ENCODE measurements at regions not wholly inside any gene's neighbourhood (a gene's known extent, or its start where the extent isn't known, plus 50 kb on each side); places are given as distances from the start of the nearest gene placed in this dataset.
"Not testable (repeated sequence)": the region's sequence is repeated elsewhere in the genome, so short reads cannot be mapped to it uniquely, and the experiment has no call there.

DNA sequence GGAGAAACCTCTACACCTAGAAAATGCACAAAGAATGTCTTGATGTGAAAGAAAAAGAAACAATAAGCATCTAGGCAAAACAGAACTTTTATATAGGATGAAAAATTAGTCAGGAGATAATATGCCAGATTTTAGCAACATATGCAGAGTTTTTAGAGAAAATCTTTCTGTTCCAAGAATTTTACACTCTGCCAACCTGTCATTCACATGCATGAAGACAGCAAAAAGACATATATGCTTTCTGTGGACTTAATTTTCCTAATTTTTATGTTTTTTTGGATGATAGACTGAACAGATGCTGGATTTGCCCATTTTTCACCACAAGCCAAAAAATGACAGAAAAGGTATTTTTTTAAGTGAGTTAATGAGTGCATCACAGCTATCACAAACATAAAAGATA, 637.3 kb downstream of the TRIB2 start:
- H3K9me3 ChIP-seq (ENCODE audit: control insufficient read depth, insufficient read depth, low read length) = no peaks in the 10 kb centered on the region; the same call in 1 of the 2 replicates
- H3K9ac ChIP-seq (ENCODE audit: low read depth, low read length) = no peak overlapping the region
- H3K36me3 ChIP-seq (ENCODE audit: insufficient read depth, low read length) = no peaks in the 10 kb centered on the region
- H3K4me1 ChIP-seq (ENCODE audit: insufficient read depth, low read length) = no peaks in the 10 kb centered on the region

DNA sequence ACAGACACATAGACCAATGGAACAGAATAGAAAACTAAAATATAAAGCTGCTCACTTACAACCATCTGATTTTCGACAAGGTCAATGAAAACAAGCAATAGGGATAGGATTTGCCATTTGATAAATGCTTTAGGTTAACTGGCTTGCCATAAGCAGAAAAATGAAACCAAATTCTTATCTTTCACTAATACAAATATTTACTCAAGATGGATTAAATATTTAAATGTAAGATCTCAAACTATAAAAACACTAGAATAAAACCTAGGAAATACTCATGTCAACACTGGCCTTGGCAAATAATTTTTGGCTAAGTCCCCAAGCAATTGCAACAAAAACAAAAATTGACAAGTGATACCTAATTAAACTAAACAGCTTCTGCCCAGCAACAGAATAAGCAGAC, 665.2 kb downstream of the TRIB2 start:
- not testable (repeated sequence) for H3K36me3 ChIP-seq (ENCODE audit: insufficient read depth, low read length); H3K4me1 ChIP-seq (ENCODE audit: insufficient read depth, low read length); H3K9ac ChIP-seq (ENCODE audit: low read depth, low read length); H3K9me3 ChIP-seq (ENCODE audit: control insufficient read depth, insufficient read depth, low read length)

- H3K9ac ChIP-seq (ENCODE audit: low read depth, low read length); H3K9me3 ChIP-seq (ENCODE audit: control insufficient read depth, insufficient read depth, low read length); H3K4me1 ChIP-seq (ENCODE audit: insufficient read depth, low read length); H3K36me3 ChIP-seq (ENCODE audit: insufficient read depth, low read length): not testable (repeated sequence)
Measured at GRCh38 chr2:13389172-13389571, 672.4 kb downstream of the TRIB2 start.

GRCh38 chr2:13390676-13391075, 673.9 kb downstream of the TRIB2 start:
- H3K36me3 ChIP-seq (ENCODE audit: insufficient read depth, low read length) = no peaks in the 10 kb centered on the region
- H3K9me3 ChIP-seq (ENCODE audit: control insufficient read depth, insufficient read depth, low read length) = no peaks in the 10 kb centered on the region
- no peaks in the 10 kb centered on the region for H3K4me1 ChIP-seq (ENCODE audit: insufficient read depth, low read length)
- H3K9ac ChIP-seq (ENCODE audit: low read depth, low read length) = no peak overlapping the region

- Histone ChIP-seq H3K36me3 (ENCODE audit: insufficient read depth, low read length) (no peaks in the 10 kb centered on the region), H3K4me1 (ENCODE audit: insufficient read depth, low read length) (no peaks in the 10 kb centered on the region), H3K9ac (ENCODE audit: low read depth, low read length) (no peak overlapping the region), H3K9me3 (ENCODE audit: control insufficient read depth, insufficient read depth, low read length) (no peaks in the 10 kb centered on the region)
Measured at GRCh38 chr2:13401312-13401711, 684.6 kb downstream of the TRIB2 start.

- Histone ChIP-seq H3K4me1 (ENCODE audit: insufficient read depth, low read length) (no peaks in the 10 kb centered on the region), H3K36me3 (ENCODE audit: insufficient read depth, low read length) (no peaks in the 10 kb centered on the region)
Measured at GRCh38 chr2:13413989-13414388, 697.3 kb downstream of the TRIB2 start.

DNA sequence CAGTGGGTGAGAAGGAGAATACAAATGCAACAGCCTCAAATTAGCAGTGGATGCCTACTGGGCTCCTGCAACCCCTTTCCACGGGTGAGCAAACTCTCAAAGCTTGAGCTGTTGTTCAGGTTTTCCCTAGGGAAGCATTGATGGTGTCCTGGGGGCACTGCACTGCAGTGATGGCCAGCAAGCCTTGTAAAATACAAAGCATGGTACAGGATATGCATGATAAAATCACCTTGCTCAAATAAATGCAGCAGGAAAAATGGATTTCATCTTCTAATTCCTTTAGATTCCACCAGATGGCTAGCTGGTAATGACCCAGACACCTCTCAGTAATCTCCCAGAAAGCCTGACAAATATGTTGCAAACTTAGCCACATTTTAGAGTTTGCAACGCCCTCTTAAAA, 698.2 kb downstream of the TRIB2 start:
- H3K36me3 ChIP-seq (ENCODE audit: insufficient read depth, low read length) = no peaks in the 10 kb centered on the region
- no peak overlapping the region for H3K9ac ChIP-seq (ENCODE audit: low read depth, low read length)
- no peaks in the 10 kb centered on the region for H3K9me3 ChIP-seq (ENCODE audit: control insufficient read depth, insufficient read depth, low read length)
- no peaks in the 10 kb centered on the region for H3K4me1 ChIP-seq (ENCODE audit: insufficient read depth, low read length)

More at GRCh38 chr2:13413989-13414388, 697.3 kb downstream of the TRIB2 start:
- Histone ChIP-seq H3K9ac (ENCODE audit: low read depth, low read length) (no peak overlapping the region), H3K9me3 (ENCODE audit: control insufficient read depth, insufficient read depth, low read length) (no peaks in the 10 kb centered on the region)

GRCh38 chr2:13433954-13434353, 717.2 kb downstream of the TRIB2 start:
- H3K36me3 ChIP-seq (ENCODE audit: insufficient read depth, low read length) = no peaks in the 10 kb centered on the region
- H3K9me3 ChIP-seq (ENCODE audit: control insufficient read depth, insufficient read depth, low read length) = no peaks in the 10 kb centered on the region
- no peaks in the 10 kb centered on the region for H3K4me1 ChIP-seq (ENCODE audit: insufficient read depth, low read length)
- H3K9ac ChIP-seq (ENCODE audit: low read depth, low read length) = no peak overlapping the region

DNA sequence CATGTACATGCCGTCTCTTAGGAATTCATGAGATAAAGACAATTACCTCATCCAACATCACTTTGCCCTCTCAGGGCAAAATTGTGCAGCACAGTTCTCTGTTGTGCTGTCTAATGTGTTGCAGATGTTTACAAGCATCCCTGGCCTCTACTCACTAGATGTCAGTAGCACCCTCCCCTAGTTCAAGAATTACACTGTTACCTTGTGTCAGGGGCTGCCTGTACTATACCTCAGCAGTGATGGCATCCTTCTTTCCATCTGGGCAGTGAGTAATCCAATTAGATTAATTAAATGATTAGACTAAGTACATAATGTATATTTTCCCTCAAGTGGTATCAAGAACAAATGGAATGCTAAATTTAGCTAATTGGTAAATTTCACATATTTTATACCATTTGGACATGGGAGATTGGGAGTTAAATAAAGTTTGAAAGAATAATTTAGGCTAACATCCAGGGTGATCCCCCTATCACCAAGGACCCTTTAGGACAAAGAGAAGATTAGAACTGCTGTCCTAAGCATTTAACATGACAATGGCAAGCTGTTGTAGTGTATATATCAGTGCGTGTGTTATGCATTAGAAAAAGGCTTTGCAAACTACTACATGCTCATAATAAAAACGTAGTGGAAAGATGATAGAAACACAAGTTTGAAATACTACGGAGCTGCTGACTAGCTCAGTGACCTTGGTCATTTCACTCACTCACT, 727.0 kb downstream of the TRIB2 start:
- H3K9me3 ChIP-seq (ENCODE audit: control insufficient read depth, insufficient read depth, low read length); H3K36me3 ChIP-seq (ENCODE audit: insufficient read depth, low read length); H3K9ac ChIP-seq (ENCODE audit: low read depth, low read length); H3K4me1 ChIP-seq (ENCODE audit: insufficient read depth, low read length): not testable (repeated sequence)

DNA sequence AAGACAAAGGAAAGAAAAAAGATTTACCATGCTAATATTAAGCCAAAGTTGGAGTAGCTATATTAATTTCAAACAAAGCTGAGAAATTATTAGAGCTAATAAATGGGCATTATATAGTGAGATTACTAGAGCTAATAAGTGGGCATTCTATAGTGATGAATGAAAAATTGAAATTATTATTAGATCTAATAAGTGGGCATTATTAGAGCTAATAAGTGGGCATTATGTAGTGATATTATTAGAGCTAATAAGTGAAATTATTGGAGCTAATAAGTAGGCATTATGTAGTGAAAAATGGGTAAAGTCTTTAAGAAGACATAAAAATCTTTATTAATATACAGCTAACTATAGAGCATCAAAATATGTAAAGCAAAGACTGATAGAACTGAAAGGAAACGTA, 745.7 kb downstream of the TRIB2 start:
- H3K36me3 ChIP-seq (ENCODE audit: insufficient read depth, low read length) = no peaks in the 10 kb centered on the region
- H3K9me3 ChIP-seq (ENCODE audit: control insufficient read depth, insufficient read depth, low read length) = no peaks in the 10 kb centered on the region
- H3K4me1 ChIP-seq (ENCODE audit: insufficient read depth, low read length) = no peaks in the 10 kb centered on the region
- no peak overlapping the region for H3K9ac ChIP-seq (ENCODE audit: low read depth, low read length)

DNA sequence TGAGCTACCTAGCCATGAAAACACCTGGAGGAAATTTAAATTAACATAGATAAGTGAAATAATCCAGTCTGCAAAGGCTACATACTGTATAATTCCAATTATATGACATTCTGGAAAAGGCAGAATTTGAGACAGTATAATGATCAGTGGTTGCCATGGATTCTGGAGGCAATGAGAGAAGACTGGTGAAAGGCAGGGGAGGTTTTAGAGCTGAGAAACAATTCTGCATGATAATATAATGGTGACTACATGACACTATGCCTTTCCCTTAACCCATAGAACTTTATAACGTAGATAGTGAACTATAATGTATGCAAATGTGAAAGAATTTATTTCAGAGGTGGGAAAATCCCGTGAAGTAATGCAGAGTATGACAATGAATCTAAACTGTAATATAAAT, 749.3 kb downstream of the TRIB2 start:
- H3K36me3 ChIP-seq (ENCODE audit: insufficient read depth, low read length) = no peaks in the 10 kb centered on the region
- no peaks in the 10 kb centered on the region for H3K4me1 ChIP-seq (ENCODE audit: insufficient read depth, low read length)
- H3K9ac ChIP-seq (ENCODE audit: low read depth, low read length) = no peak overlapping the region
- H3K9me3 ChIP-seq (ENCODE audit: control insufficient read depth, insufficient read depth, low read length) = no peaks in the 10 kb centered on the region

DNA sequence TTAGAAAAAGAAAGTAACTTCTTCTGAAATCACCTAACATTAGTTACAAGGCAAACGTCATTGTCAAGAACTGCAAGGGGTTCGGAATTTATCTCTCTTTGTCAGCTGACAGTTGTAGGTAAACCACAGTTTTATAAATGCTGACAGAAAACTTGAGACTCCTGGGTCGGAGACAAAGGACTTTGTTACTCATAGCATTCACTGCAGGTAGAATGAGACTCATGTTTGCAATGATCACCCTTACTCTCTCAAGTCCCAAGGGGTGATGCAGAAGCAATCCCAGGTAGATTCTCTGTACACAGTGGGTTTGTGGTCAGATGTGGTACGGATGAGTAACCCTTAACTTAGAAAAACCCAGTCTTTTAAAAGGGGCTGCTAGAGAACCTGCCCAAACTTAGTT, 757.8 kb downstream of the TRIB2 start:
- H3K9me3 ChIP-seq (ENCODE audit: control insufficient read depth, insufficient read depth, low read length) = no peaks in the 10 kb centered on the region; the same call in 1 of the 2 replicates
- H3K9ac ChIP-seq (ENCODE audit: low read depth, low read length) = no peak overlapping the region

DNA sequence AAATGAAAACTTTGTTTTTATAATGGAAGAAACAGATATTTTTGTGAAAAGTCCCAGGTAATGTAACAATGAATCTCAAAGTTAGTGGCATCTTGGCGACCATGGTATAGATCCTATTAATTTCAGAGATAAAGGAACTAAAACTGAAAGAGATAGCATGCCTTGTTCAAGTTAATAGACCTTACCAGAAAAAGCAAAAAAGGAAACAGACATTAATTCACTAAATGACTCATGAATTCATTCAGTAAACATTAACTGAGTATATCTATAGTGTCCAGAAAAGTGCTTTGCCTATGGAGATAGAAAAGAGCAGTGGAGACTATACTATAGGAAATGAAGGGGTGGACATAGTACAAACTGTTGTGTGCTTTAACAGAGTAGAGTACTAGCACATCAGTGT, 763.3 kb downstream of the TRIB2 start:
- Histone ChIP-seq H3K9ac (ENCODE audit: low read depth, low read length) (no peak overlapping the region), H3K4me1 (ENCODE audit: insufficient read depth, low read length) (no peaks in the 10 kb centered on the region), H3K9me3 (ENCODE audit: control insufficient read depth, insufficient read depth, low read length) (no peaks in the 10 kb centered on the region; the same call in 1 of the 2 replicates), H3K36me3 (ENCODE audit: insufficient read depth, low read length) (no peaks in the 10 kb centered on the region)

More for the DNA sequence above, 757.8 kb downstream of the TRIB2 start:
- H3K36me3 ChIP-seq (ENCODE audit: insufficient read depth, low read length) = no peaks in the 10 kb centered on the region
- H3K4me1 ChIP-seq (ENCODE audit: insufficient read depth, low read length) = no peaks in the 10 kb centered on the region

GRCh38 chr2:13481201-13481600, 764.5 kb downstream of the TRIB2 start:
- H3K9me3 ChIP-seq (ENCODE audit: control insufficient read depth, insufficient read depth, low read length) = no peaks in the 10 kb centered on the region
- no peak overlapping the region for H3K9ac ChIP-seq (ENCODE audit: low read depth, low read length)
- H3K36me3 ChIP-seq (ENCODE audit: insufficient read depth, low read length) = no peaks in the 10 kb centered on the region
- no peaks in the 10 kb centered on the region for H3K4me1 ChIP-seq (ENCODE audit: insufficient read depth, low read length)

- Histone ChIP-seq H3K36me3 (ENCODE audit: insufficient read depth, low read length) (no peaks in the 10 kb centered on the region), H3K9me3 (ENCODE audit: control insufficient read depth, insufficient read depth, low read length) (no peaks in the 10 kb centered on the region), H3K4me1 (ENCODE audit: insufficient read depth, low read length) (no peaks in the 10 kb centered on the region), H3K9ac (ENCODE audit: low read depth, low read length) (no peak overlapping the region)
Measured at GRCh38 chr2:13485256-13485655, 768.5 kb downstream of the TRIB2 start.

DNA sequence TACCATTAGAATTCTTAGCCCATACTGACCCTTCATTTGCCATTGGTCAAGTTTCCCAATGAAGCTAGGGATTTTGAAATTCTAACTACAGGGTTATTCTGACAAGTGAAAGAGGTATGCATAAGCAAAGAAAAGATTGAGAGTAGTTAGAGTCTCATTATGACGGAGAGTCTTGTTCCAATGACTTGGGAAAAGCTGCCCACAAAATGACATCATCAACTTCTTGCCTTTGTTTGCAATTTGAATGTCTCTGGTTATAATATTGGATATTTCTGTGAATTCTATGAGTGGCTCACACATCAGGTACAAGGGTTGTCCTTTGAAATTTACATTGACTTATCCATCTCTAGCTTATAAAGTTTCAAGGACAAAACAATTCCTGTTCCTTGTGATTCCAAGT, 772.2 kb downstream of the TRIB2 start:
- Histone ChIP-seq H3K9me3 (ENCODE audit: control insufficient read depth, insufficient read depth, low read length) (no peaks in the 10 kb centered on the region), H3K4me1 (ENCODE audit: insufficient read depth, low read length) (no peaks in the 10 kb centered on the region), H3K9ac (ENCODE audit: low read depth, low read length) (no peak overlapping the region), H3K36me3 (ENCODE audit: insufficient read depth, low read length) (no peaks in the 10 kb centered on the region)
